AG08396 (cell line): ENCODE measurements at regions not wholly inside any gene's neighbourhood (a gene's known extent, or its start where the extent isn't known, plus 50 kb on each side); places are given as distances from the start of the nearest gene placed in this dataset.

Source experiments
- DNase-seq: peaks from one replicate; pipeline ENCODE4 v3.0.0; 2012; ENCODE audit warnings: low spot score, mixed read lengths

DNA sequence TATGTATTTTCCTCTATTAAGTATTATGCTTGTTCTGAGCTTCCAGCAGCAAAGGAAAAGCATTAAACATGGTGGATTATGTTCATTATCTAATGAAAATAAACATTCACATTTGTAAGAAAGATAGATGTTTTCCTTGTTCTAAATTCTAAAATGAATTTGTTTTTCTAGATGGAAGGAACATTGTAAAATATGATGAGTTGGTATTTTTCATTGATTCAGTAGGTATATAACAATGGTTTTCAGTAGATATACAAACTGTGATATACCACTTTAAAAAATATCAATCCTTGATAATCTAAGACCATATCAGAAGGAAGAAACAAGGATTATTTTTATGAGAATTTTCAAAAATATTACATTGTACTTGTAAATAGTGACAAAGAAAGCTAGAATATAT is 290.6 kb upstream of the GOLIM4 start:
- no peak for DNase-seq

DNA sequence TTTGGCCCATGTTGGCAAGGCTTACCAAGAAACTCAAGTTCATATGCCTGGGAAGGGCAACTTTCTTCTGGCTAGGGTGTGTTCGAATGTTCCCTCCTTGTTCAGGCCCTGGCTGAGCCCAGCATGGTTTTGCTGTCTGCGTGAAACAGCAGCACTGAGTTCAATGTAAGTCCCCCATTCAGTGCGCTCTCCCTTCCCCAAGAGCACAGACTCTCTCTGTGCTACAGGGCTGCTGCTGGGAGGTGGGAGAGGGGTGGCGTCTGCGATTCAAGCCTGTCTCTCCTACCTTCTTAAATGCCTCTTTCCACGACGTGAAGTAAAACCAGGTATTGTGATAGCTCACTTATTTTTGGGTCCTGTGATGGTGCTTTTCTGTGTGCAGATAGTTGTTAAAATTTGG is 289.3 kb upstream of the GOLIM4 start:
- no peak for DNase-seq

DNA sequence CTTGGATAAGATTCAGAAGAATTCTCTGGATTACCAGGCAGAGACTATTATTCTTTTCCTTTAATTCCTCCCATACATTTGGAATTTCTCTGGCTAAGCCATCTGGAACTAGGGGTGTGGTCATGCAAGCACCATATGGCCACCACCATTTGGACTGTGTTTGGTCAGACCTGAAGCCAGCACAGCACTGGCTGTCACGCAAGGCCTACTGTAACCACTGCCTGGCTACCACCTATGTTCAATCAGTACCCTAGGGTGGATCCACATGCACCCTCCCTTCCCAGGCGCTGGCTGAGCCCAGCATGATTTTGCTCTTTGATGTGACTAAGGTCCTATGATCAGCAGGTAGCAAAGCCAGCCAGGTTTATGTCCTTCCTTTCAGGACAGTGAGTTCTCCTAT is 287.8 kb upstream of the GOLIM4 start:
- DNase-seq: no peak

DNA sequence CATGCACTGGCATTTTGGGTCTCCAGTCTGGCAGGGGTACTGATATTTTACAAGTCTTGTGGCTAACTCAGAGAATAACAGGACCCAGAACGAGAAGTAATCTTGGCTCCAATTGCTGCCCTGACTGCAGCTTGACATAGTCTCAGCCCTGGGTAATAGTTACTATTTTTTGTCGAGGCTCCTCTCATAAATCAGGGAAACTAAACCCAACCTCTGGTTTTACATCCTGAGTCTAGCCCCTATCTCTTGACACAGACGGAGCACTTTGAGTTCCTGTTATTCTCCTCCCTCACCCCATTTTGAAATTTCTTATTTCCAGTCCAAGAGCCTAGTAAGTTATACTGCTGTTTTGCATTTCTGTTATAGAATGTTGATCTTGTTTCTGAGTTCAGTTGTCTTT is 276.1 kb upstream of the GOLIM4 start:
- DNase-seq: no peak

DNA sequence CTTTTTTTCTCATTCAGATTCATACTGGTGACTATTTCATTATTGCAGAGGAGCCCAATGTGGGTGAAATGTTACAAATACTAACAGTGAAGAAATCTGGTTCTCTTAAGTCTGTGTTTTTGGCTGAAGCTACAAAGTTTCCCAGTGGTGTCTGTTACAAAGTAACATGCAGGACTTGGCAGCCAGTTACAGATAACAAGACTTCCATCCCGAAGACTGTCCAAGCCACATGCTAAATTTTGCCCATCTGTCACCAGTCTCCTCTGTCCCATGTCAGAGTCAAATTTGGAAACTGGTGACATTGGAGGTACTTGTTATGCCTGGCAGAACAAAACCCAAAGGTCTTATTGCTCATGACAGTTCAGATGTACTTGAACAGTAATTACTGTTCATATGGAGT is 269.2 kb upstream of the GOLIM4 start:
- no peak for DNase-seq

DNA sequence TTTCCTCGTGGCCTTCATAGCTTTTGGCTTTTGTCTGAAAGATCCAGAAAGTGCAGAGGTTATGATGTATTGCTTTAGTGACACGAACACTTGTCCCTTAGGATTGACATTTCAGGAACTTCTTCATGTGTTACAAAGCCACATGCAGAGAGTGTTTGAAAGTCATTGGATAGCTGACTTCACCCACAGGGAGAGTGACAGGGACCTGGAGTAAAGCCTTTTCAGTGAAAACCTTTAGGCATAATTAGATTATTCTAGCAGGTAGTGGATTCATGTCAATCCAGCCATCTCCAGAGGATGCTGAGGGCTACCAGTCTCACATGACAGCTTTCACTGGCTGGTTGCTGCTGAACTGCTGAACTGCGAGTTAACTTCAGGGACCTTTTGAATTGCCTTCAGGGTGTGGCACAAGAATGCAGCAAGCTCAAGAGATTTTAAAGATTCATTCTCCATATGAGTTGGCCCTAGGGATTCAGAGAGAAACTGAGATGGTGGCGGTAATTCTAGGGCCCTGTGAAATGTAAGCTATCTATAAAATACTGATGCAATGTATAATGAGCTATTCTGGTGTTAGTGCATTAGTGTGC is 267.0 kb upstream of the GOLIM4 start:
- no peak for DNase-seq

DNA sequence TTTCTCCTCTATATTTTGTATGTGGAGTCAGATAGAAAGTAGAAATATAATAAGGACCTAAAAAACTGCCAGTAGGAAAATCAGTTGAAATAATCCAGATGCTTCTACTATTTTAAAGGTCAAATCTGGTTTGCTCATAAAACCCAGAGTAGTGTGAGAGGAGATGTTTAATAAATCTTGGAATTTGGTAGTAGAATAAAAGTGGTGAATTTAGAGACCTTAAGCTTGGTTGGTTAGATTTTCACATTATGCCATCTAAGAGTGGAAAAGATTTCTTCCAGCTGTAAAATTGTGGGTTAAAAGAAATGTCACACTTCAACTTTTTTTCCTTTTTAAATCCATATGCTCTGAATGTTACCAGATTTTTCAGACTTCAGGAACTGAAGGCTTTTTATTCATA is 266.4 kb upstream of the GOLIM4 start:
- no peak for DNase-seq

DNA sequence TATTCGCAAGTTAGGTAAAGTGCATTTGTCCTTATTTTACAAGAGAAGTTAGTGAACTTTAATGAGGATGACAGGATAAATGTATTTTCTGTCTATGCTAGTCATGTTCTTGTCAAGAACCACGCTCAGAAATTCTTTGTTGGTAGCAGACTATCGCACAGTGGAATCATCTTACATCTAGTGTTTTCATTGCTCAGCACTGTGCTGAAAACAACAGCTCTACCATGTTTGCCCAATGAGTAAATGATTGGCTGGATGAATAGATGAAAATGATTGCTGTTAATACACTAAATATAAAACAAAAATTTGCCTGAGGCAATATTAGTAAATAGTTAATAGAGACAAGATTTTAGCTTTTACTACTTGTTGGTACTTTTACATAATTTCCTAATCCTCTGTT is 265.3 kb upstream of the GOLIM4 start:
- DNase-seq: no peak

DNA sequence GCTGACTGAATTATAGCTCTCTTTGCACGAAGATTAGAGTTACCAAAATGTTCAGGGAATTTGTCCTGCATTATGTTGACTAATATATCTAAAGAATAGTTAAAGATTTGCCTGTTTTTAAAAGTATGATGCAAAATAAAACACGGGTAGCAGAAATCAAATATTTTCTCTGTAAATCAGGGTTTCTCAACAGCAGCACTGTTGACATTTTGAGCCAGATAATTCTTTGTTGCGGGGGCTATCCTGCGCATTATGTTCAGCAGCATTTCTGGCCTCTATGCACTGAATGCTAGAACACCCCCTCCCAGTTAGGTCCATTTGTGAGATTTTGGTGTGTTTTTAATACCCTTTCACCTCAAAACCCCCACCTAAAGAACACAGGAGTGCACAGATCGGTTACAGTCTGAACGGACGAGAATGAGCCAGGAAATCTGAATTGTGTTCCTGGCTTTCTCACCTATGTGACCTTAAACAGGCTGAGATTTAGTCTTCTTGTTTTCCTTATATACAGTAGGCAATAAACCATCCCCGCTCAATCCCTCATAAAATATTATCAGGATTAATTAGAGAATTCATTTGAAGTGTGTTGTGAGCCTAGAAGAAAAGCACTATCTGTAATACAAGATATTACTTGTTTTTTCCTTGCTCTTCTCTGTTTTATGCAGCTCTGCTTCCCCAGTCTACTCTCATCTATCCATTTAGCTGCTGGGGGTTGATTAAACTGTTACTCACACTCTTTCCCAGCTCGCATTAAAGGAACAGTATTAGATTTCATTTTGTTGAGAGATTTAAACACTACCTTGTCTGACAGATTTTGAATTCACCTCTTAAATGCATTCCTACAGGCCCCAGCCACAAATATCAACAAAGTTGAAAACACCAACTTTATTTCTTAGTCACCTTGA is 247.5 kb upstream of the GOLIM4 start:
- no peak for DNase-seq

DNA sequence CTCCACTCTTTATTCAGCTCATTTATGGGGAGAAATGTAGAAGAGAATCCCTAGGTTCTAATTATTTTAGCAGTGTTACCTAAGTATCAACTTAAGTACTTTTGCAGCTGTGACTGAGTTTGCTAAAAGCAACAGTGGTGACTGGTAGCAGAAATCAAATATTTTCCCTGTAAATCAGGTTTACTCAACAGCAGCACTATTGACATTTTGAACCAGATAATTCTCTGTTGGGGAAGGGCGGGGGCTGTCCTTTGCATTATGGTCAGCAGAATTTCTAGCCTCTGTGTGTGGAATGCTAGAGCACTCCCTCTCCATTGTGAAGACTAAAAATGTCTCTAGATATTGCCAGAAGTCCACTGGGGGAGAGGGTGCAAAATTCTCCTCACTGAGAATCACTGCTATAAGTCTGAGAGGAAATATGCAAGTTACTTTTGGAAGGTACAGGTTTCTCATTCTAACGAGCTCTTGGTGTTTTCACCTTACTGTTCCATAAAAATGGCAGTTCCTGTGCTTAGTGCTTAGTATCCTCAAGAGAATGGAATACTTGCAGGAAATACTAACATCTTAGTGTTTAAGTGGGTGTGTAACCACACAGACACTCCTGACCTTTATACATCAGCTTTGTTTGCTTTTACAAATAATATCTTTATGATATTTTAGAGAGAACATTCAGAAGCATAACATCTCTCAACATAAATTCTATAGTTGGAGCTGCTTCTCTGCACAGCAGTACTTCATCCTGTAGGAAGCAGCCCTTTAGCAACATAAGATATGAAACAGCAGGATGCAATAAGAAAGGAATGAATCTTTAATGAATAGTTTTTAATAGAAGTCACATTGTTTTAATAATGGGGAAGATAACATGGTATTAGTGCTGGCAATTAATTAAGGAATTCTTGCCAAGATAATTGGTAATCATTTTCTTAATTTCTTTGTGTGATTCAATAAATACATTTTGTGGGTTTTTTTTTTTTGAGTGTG is 246.5 kb upstream of the GOLIM4 start:
- no peak for DNase-seq

DNA sequence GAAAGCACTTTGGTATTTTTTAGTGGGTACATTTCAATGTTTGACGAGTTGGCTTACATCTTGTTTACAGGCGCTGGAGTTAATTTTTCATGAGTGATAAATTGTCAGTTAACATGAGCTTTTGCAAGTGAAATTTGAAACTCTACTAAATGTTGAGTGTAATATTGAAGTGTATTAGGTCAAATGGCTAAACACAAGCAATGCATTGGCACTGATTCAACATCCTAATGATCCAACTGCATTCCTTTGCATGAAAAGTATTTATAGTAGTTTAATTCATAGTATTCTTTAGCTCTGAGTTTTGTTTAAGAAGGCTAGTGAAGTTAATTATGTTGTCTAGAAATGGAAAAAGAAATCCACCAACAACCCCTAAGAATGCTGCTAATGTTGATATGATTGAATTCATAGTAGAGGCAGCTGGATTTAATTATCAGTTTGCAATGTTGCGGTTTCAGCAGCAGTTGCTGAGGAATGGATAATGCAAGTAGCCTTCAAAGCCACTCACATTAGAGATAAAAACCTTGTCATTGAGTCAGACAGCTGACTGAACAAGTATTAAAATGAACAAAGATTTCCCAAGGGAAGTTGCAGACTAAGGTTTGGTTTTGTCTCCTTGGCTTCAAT is 245.6 kb upstream of the GOLIM4 start:
- DNase-seq: peak; percentile 52

DNA sequence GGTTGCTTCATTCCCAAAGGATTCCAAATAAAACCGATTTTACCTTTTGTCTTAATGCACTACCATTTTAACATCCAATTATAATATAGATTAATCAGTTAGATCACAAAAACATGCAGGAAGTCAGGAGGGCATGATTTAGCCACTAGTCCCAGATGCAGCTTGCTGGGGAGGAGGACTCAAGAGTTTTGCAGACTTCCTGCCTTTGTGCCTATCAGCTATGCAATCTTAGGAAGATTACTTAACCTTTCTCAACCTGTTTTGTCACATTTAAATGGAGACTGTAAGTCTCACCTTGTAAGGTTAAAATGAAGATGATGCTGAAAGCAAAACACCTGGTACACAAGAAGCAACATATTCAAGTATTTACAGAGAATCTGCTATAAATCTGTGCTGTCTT is 242.4 kb upstream of the GOLIM4 start:
- no peak for DNase-seq

DNA sequence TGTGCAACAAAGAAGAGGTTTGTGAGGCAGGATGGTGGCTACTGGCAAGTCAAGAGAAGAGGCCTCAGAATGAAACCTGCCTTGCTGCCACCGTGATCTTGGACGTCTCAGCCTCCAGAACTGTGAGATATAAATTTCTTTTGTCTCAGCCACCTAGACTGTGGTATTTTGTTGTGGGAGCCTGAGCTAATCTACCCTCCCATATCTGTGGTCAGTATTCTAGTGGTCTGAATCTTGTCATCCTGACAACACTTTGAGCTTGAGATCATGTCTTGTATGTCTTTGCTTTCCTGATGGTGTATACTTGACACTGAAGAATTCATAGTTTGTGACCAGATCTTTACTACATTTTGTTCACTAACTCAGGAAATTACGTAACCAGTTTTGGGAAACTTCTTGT is 240.6 kb upstream of the GOLIM4 start:
- no peak for DNase-seq

DNA sequence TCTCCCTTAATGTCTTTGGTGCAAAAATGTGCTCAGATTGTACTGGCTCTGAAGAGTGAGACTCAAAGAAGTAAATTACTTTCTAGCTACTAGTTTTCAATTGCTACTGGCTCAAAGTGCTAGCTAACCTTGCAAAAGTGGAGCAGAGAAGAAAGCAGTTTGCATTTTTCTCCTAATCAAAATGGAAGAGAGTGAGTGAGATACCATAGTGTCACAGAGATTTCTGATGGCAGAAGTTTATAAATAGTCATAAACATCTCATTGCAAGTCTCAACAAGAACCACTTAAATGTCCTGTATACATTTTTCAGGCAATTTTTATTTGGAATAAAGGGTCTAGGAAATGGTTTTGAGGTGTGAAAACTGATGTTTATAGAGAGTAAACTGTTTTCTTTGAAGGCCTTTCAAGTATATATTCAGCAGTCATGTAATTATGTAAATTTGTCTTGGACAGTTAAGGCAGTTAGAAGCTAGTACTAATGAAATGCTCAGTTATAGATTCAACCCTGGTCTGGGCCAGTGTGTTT is 237.7 kb upstream of the GOLIM4 start:
- DNase-seq: no peak

DNA sequence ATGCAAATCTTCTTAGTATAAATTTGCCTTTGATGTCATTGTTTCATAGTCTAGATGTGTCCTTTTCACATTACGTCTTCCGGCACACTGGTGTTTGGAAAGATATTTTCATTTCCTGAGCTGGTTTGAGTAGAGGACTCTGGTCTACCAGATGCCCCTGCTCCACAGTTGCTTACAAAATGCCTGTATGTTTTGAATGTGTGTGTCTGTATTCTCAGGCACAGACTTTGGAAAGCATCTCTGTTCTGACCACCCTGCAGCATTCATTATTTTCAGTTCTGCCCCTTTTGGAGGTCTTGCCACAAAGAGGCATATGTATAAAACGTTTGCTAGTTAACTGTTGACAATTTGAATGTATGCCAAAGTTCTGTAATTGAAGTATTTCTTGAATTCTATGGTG is 236.0 kb upstream of the GOLIM4 start:
- DNase-seq: no peak

DNA sequence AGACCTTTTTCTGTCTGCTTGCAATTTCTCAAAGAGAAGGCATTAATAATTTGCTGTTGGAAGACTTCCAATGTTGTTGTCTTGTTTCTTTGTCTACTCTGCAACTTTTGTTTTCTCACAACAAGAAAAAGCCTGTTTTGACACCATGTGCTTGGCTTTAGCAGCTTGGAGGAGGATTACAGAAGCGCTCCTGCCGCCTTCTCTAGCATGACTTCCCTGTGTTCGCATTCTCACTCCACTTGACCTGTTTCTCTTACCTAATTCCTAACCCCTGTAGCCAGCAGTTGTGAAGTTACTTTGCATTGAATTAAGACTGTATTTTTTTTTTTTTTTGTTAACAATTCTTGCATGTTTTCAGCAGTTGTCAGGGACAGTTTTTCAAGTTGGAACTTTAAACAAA is 235.3 kb upstream of the GOLIM4 start:
- DNase-seq: no peak

DNA sequence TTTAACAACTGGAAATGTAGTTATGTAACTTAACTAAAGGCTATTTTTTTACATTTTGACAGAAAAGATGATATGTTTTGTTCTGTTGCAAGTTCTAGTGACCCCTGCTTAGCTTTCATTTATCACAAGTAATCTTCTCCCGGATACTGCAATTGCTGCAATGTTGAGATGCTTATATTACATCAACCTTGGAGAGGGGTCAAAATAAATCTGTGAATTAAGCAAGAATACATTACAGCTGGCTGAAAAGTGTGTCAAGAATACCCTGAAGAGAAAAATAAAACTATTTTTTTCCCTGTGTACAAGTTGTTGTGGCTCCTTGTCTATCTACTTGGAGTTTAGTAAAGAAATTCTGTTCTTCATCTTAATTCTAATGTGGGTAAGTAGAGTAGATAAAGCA is 232.1 kb upstream of the GOLIM4 start:
- no peak for DNase-seq

DNA sequence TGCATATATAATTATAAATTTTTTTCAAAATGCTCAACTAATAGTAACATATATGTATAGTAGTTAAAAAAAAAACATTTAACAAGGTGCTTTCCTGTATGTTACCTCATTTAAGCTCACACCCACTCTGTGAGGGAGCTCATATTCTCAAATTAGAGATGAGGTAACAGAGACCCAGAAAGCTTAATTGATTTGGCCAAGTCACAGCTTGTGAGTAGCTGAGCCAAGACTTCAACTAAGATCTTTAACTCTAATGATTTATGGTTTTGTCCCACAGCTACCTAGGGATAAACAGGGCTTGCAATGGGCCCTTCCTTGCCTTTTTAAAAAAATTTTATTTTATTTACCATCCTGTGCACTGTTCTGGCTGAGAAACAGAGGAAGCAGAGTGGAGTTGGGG is 230.0 kb upstream of the GOLIM4 start:
- DNase-seq: no peak

DNA sequence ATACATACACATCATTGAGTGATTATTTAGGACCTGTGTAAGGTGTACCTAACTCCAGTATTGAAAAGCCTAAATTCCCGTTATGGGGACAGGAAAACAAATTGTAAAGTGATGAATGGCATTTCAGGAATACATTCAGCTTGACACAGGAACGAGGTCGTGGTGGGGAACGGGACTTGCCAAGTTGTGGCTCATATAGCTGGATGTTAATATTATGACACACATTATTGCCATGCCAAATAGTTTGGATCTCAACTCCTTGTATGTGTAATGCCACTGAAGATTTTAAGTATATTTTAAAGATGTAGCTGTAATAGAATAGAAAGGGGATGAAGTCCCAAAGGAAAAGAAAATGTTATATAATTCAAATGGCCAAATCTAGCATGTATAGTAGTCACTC is 227.2 kb upstream of the GOLIM4 start:
- peak; percentile 11 for DNase-seq

DNA sequence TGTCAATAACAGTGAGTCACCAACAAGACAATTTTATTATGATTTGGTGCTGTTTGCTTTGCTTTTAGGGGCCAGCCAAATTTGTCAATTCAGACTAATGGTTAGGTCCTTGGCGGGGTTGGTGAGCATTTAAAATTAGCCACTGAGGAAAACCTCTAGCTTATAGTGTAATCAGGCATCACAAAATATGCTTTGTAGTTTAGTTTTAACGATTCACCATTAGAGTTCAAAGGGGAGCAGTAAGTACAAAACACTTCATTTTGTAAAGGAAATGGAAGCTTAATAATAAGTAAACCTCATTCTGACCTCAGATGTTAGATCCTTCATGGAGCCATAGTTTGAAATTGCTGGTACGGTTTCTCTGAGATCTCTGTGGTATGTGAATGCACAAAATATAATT is 218.4 kb upstream of the GOLIM4 start:
- no peak for DNase-seq

DNA sequence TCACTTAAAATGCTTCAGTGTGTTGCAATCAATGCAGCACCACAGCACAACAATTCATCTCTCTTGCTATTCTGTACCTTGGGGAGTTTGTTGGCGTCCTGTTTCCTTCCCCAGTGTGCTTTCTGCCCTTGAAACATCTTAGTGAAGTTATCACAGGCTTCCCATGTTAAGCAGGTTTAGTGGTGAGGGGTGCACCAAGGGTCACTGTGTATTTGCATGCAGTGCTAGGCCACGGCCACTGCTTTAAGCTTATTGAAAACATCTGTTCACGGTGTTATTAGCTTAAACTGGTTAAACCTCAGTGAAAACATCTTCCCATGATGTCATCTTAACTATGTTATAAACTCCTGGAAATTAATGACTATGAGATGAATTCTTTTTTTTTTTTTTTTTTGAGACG is 217.3 kb upstream of the GOLIM4 start:
- DNase-seq: no peak

DNA sequence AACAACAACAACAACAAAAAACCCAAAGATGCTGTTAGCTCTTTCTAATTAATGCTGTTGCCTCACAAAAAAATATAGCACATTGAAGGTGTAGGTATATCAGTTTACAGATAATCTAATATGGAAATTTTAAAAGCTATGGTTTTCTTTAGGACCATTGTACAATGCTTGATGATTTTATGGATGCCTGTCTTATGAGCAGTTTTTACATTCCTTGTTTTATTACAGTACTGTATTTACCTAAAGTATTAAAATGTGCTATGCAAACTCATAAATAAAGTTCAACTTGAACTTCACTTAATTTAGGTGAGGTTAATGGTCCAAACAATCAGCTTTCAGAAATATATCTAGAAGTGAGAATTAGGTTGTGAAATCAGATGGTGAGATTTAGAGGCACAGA is 212.2 kb upstream of the GOLIM4 start:
- DNase-seq: no peak
